ENCODE measurements at regions not wholly inside any gene's neighbourhood (a gene's known extent, or its start where the extent isn't known, plus 50 kb on each side); places are given as distances from the start of the nearest gene placed in this dataset.

DNA sequence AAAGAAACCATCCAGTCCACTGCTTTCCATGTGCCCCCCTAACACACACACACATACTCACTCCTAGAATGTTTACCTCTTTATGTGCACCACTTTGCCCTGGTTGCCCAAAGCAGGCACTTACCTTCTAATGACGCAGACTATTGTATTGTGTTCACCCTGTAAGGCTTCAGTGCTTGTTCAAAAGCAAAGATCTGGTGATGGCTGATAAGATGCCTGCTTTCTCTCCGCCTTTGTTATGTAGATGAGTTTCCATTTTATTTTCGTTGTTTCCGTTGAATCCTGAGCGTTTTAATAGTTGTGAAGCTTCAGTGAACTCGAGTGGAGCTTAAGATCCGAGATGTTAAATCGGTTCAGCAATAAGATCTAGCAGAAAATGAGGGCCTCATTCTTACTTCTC, 452.7 kb downstream of the TMEM114 start:
- no peaks in the 10 kb centered on the region for H3K9me1 ChIP-seq (ENCODE audit: control insufficient read depth, extremely low read depth, insufficient read depth, low read length)
- no peak overlapping the region for H2AFZ ChIP-seq (ENCODE audit: control insufficient read depth, low read length)
- dilution Hi-C loops (cut with MboI; ENCODE audit: extremely low pct_ligation_motif_present, low sequenced_read_pairs): no loop called here
- no peak overlapping the region for H3K9ac ChIP-seq (ENCODE audit: control insufficient read depth, extremely low read depth, insufficient read depth, low read length)
- H4K20me1 ChIP-seq (ENCODE audit: control insufficient read depth, extremely low read depth, insufficient read depth, low read length): no peaks in the 10 kb centered on the region
- H3K27ac ChIP-seq (ENCODE audit: control insufficient read depth, insufficient read depth, low read length): no peak overlapping the region
- TF ChIP-seq EZH2 (IDR thresholded peaks at IDR 0.05; ENCODE audit: low read length): no peak
- TF ChIP-seq, protein P1, sequence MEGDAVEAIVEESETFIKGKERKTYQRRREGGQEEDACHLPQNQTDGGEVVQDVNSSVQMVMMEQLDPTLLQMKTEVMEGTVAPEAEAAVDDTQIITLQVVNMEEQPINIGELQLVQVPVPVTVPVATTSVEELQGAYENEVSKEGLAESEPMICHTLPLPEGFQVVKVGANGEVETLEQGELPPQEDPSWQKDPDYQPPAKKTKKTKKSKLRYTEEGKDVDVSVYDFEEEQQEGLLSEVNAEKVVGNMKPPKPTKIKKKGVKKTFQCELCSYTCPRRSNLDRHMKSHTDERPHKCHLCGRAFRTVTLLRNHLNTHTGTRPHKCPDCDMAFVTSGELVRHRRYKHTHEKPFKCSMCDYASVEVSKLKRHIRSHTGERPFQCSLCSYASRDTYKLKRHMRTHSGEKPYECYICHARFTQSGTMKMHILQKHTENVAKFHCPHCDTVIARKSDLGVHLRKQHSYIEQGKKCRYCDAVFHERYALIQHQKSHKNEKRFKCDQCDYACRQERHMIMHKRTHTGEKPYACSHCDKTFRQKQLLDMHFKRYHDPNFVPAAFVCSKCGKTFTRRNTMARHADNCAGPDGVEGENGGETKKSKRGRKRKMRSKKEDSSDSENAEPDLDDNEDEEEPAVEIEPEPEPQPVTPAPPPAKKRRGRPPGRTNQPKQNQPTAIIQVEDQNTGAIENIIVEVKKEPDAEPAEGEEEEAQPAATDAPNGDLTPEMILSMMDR (optimal IDR thresholded peaks at IDR 0.05 in 1 of 3, IDR thresholded peaks at IDR 0.05 in 1 of 3, conservative IDR thresholded peaks at IDR 0.05 in 1 of 3; ENCODE audit: extremely low read depth in 1 of 3, insufficient read depth in 2 of 3, low read length in 3 of 3): no peak
- H3K4me2 ChIP-seq (ENCODE audit: control insufficient read depth, extremely low read depth, insufficient read depth, low read depth, low read length): no peak overlapping the region
- no peaks in the 10 kb centered on the region for H3K4me1 ChIP-seq (ENCODE audit: control insufficient read depth, extremely low read depth, insufficient read depth, low read length)
- no peak for DNase-seq (ENCODE audit: low read depth, low spot score)
- H3K27me3 ChIP-seq (ENCODE audit: control insufficient read depth, extremely low read depth, insufficient read depth, low read length): no peaks in the 10 kb centered on the region
- no peak overlapping the region for H3K4me3 ChIP-seq (ENCODE audit: control insufficient read depth in 2 of 3, extremely low read depth in 1 of 3, insufficient read depth in 2 of 3, low read depth in 1 of 3, low read length in 3 of 3)
- H3K79me2 ChIP-seq (ENCODE audit: control insufficient read depth, insufficient read depth, low read length): no peaks in the 10 kb centered on the region
- no peak for FAIRE-seq
- H3K36me3 ChIP-seq (ENCODE audit: control insufficient read depth in 2 of 2, extremely low read depth in 1 of 2, insufficient read depth in 2 of 2, low read length in 2 of 2): no peaks in the 10 kb centered on the region
- H3K9me3 ChIP-seq (ENCODE audit: control insufficient read depth, low read depth, low read length): no peaks in the 10 kb centered on the region

DNA sequence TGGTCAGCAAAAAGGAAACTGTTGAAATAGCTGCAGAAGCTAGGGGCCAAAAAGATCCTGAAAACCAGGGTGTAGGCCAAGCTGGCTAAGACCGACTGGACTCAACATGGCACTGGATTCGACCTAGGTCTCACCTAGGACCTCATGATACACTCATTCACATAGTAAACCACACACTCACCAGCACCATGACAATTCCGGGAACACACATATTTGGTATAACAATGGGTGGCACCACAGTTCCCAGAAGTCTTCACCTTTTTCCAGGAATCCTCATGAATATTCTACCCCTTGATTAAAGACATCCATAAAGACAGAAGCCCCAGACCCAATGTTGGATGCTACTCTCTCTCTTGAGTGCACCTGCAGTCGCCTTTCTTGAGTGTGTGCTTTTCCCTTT, 460.1 kb downstream of the TMEM114 start:
- dilution Hi-C loops (cut with MboI; ENCODE audit: extremely low pct_ligation_motif_present, low sequenced_read_pairs): no loop called here
- Histone ChIP-seq H2AFZ (ENCODE audit: control insufficient read depth, low read length) (no peak overlapping the region), H3K79me2 (ENCODE audit: control insufficient read depth, insufficient read depth, low read length) (no peaks in the 10 kb centered on the region), H3K9me3 (ENCODE audit: control insufficient read depth, low read depth, low read length) (no peaks in the 10 kb centered on the region), H3K9me1 (ENCODE audit: control insufficient read depth, extremely low read depth, insufficient read depth, low read length) (no peaks in the 10 kb centered on the region), H3K4me1 (ENCODE audit: control insufficient read depth, extremely low read depth, insufficient read depth, low read length) (no peaks in the 10 kb centered on the region), H3K4me2 (ENCODE audit: control insufficient read depth, extremely low read depth, insufficient read depth, low read depth, low read length) (no peak overlapping the region), H3K27ac (ENCODE audit: control insufficient read depth, insufficient read depth, low read length) (no peak overlapping the region), H3K27me3 (ENCODE audit: control insufficient read depth, extremely low read depth, insufficient read depth, low read length) (no peaks in the 10 kb centered on the region), H3K4me3 (ENCODE audit: control insufficient read depth in 2 of 3, extremely low read depth in 1 of 3, insufficient read depth in 2 of 3, low read depth in 1 of 3, low read length in 3 of 3) (no peak overlapping the region), H3K9ac (ENCODE audit: control insufficient read depth, extremely low read depth, insufficient read depth, low read length) (no peak overlapping the region), H4K20me1 (ENCODE audit: control insufficient read depth, extremely low read depth, insufficient read depth, low read length) (no peaks in the 10 kb centered on the region), H3K36me3 (ENCODE audit: control insufficient read depth in 2 of 2, extremely low read depth in 1 of 2, insufficient read depth in 2 of 2, low read length in 2 of 2) (no peaks in the 10 kb centered on the region)
- no peak for DNase-seq (ENCODE audit: low read depth, low spot score)
- FAIRE-seq: no peak
- TF ChIP-seq, protein P1 (optimal IDR thresholded peaks at IDR 0.05 in 1 of 3, IDR thresholded peaks at IDR 0.05 in 1 of 3, conservative IDR thresholded peaks at IDR 0.05 in 1 of 3; ENCODE audit: extremely low read depth in 1 of 3, insufficient read depth in 2 of 3, low read length in 3 of 3): no peak
- no peak for TF ChIP-seq EZH2 (IDR thresholded peaks at IDR 0.05; ENCODE audit: low read length)
